ENCODE measurements at regions not wholly inside any gene's neighbourhood (a gene's known extent, or its start where the extent isn't known, plus 50 kb on each side); places are given as distances from the start of the nearest gene placed in this dataset.

DNA sequence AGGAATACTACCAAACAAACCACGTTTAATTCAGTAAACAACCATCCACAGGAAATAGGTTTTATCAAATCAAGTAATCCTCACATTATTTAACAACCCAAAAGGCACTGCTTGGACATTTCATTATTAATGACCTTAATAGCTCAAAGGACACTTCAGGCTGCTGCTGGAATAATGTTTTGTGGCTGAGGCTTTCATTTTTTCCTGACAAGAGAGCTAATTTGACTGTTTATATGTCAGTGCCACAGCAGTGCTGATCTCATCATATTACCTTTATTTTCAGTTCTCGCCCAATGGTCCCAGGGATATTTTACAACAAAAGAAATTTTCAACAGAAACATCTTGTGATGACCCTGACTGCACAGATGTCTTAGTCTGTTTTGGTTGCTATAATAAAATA is 589.8 kb upstream of the GRAMD2B start:
- Histone ChIP-seq H3K36me3 (no peaks in the 10 kb centered on the region), H3K4me1 (peaks cover 3% of the 10 kb centered on the region; the same call in 1 of the 2 replicates), H3K9me3 (no peaks in the 10 kb centered on the region), H3K27me3 (no peaks in the 10 kb centered on the region), H3K4me3 (ENCODE audit: low read depth, low read length) (no peak overlapping the region)
- no peak for DNase-seq
- TF ChIP-seq, protein P1, sequence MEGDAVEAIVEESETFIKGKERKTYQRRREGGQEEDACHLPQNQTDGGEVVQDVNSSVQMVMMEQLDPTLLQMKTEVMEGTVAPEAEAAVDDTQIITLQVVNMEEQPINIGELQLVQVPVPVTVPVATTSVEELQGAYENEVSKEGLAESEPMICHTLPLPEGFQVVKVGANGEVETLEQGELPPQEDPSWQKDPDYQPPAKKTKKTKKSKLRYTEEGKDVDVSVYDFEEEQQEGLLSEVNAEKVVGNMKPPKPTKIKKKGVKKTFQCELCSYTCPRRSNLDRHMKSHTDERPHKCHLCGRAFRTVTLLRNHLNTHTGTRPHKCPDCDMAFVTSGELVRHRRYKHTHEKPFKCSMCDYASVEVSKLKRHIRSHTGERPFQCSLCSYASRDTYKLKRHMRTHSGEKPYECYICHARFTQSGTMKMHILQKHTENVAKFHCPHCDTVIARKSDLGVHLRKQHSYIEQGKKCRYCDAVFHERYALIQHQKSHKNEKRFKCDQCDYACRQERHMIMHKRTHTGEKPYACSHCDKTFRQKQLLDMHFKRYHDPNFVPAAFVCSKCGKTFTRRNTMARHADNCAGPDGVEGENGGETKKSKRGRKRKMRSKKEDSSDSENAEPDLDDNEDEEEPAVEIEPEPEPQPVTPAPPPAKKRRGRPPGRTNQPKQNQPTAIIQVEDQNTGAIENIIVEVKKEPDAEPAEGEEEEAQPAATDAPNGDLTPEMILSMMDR (IDR thresholded peaks at IDR 0.05; ENCODE audit: low read depth, low read length) = no peak

DNA sequence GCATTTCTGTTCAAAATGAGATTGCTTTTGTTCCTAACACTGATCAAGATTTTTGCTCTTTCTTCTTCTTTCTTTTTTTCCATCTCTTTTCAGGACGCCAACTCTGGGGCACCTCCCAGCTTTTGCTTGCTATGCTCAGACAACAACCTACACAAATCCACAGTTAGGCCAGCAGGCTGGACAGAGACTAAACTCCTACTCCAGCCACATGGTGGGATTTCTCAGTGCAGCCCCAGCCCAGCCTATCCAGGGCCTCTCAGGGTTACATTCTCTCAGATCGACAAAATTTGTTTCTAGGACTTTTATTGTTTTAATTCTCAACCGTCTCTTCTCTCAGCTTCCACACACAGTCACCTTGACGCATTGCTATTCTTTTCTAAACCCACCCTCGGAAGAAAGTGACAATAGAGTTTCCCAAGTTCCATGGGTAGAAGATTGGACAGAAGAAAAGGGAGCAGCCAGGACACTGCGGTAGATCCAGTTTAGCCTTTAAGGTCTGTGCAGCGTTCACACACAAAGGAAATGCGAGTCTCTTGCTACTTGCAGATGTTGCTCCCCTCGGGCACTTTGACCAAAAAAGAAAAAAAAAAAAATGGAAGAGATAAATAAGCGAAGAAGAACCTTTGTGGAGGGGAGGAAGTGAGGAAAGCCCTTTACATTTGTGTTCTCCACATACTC is 588.6 kb upstream of the GRAMD2B start:
- H3K4me1 ChIP-seq = peaks cover 3% of the 10 kb centered on the region; the same call in 1 of the 2 replicates
- no peaks in the 10 kb centered on the region for H3K9me3 ChIP-seq
- TF ChIP-seq, protein P1 (IDR thresholded peaks at IDR 0.05; ENCODE audit: low read depth, low read length) = no peak
- no peak overlapping the region for H3K4me3 ChIP-seq (ENCODE audit: low read depth, low read length)
- H3K36me3 ChIP-seq = no peaks in the 10 kb centered on the region
- DNase-seq = no peak
- no peaks in the 10 kb centered on the region for H3K27me3 ChIP-seq

DNA sequence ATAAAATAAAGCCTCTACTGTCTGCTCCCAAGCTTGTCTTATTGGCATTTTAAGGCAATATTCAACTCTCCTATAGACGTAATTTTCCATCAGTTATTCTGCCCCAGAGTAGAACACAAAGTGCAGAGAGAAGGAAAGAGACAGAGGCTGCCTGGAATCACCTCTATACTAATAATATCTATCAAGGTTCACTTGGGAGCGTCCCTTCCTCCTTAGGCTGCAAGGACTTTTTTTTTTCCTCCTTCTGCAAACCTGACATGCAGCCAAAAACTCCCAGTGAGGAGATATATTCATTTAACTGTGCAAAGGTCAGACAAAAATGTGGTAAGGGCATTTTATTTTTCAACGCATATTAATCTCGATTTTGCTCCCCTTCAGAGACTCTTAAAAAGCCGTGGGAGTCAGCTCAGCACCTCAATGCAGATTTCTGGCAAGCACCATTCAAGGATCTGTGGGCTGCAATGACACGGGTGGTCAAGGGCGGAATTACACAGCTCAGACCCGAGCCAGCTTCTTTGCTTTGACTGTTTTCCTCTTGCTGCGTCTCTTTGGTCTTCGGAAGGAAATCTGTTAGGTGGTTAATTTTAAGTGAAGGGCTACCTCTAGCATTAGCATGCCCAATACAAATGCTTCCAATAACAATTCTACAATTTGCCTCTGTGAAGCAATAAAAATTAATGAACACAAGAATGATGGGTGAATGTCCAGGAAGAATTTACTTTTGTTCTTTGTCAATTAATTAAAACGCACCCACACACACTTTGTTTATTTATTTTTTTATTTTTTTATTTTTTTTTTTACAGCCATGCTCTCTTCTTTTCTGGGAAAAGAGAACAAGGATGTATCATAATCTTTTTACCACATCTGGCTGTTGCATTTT is 587.7 kb upstream of the GRAMD2B start:
- TF ChIP-seq, protein P1 (IDR thresholded peaks at IDR 0.05; ENCODE audit: low read depth, low read length) = peak; percentile 81
- no peaks in the 10 kb centered on the region for H3K36me3 ChIP-seq
- H3K27me3 ChIP-seq = no peaks in the 10 kb centered on the region
- H3K4me3 ChIP-seq (ENCODE audit: low read depth, low read length) = no peak overlapping the region
- H3K4me1 ChIP-seq = peaks cover 3% of the 10 kb centered on the region; the same call in 1 of the 2 replicates
- DNase-seq = peak; percentile 62
- no peaks in the 10 kb centered on the region for H3K9me3 ChIP-seq

DNA sequence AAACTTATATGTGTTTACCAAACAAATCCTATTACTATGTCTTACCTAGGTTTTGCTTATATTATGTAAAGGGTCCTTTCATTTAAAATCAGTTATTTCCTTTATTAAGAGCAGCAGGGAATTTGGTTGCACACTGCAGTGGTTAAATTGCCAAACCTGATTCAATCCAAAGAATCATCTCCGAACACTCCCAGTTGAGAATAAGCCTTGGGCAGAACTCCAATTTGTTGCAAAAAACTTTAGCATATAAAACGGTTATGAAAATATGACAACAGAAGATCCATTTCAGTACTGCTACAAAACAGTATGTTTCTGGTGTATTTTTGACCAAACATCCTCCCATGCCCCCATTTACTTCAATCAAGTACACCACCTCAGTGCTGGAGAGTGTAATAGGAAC is 587.0 kb upstream of the GRAMD2B start:
- no peaks in the 10 kb centered on the region for H3K27me3 ChIP-seq
- no peaks in the 10 kb centered on the region for H3K36me3 ChIP-seq
- no peak overlapping the region for H3K4me3 ChIP-seq (ENCODE audit: low read depth, low read length)
- peaks cover 3% of the 10 kb centered on the region; the same call in 1 of the 2 replicates for H3K4me1 ChIP-seq
- H3K9me3 ChIP-seq = no peaks in the 10 kb centered on the region
- TF ChIP-seq, protein P1 (IDR thresholded peaks at IDR 0.05; ENCODE audit: low read depth, low read length) = no peak
- no peak for DNase-seq

DNA sequence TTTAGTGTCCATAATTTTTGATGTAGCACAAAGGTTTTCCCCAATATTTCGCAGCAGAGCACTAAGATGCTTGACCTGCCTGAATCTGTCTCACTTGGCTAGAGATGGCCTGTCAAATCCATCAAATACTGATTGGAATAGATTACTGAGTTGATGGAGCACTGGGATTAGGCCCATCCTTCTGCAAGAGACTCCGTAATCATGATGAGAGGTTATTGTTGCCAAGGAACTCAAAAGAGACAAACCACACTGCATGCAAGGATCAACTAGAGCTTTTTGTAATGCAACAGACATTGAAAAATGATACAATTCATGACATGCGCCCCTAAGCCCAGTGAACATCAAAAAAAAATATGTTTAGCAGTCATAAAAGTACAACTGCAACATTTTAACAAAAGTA is 585.3 kb upstream of the GRAMD2B start:
- TF ChIP-seq, protein P1 (IDR thresholded peaks at IDR 0.05; ENCODE audit: low read depth, low read length) = no peak
- Histone ChIP-seq H3K36me3 (no peaks in the 10 kb centered on the region), H3K4me3 (ENCODE audit: low read depth, low read length) (no peak overlapping the region), H3K9me3 (no peaks in the 10 kb centered on the region), H3K27me3 (no peaks in the 10 kb centered on the region), H3K4me1 (peaks cover 3% of the 10 kb centered on the region; the same call in 1 of the 2 replicates)
- DNase-seq = no peak
